Fibroblast of skin of back (primary cell): ENCODE measurements at regions not wholly inside any gene's neighbourhood (a gene's known extent, or its start where the extent isn't known, plus 50 kb on each side); places are given as distances from the start of the nearest gene placed in this dataset.
"Not testable (repeated sequence)": the region's sequence is repeated elsewhere in the genome, so short reads cannot be mapped to it uniquely, and the experiment has no call there.

Source experiments
- DNase-seq: peaks from one replicate; pipeline ENCODE4 v3.0.0-alpha.2; 2013

DNA sequence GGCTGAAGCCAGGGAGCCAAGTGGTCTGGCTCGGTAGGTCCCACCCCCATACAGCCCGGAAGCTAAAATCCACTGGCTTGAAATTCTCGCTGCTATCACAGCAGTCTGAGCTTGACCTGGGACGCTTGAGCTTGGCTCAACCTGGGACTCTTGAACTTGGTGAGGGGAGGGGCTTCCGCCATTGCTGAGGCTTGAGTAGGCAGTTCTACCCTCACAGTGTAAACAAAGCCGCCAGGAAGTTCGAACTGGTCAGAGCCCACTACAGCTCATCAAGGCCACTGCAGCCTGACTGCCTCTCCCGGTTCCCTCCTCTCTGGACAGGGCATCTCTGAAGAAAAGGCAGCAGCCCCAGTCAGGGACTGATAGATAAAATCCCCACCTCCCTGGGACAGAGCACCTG is 1337.7 kb downstream of the HACE1 start:
- no peak for DNase-seq

- no peak for DNase-seq
Observed at GRCh38 chr6:103516336-103516735, 1343.4 kb downstream of the HACE1 start.

DNA sequence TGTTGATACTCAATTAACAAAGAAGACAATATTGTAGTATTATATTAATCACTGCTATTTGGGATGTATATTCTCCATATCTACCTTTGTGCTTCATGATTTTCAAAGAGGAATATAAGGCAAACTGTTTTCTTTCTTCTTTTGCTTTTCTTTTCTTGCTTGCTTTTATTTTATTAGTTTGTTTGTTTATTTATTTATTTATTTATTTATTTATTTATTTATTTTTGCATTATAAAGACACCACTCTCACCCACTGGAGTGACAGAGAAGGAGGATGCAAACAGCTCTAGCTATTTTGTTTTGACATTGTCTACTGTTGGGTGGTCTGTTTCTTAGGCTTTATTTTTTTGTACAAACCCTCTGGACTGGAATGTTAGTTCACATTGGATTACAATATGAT is 1352.7 kb downstream of the HACE1 start:
- no peak for DNase-seq

- no peak for DNase-seq
Observed at GRCh38 chr6:103505155-103505518, 1354.6 kb downstream of the HACE1 start.

DNA sequence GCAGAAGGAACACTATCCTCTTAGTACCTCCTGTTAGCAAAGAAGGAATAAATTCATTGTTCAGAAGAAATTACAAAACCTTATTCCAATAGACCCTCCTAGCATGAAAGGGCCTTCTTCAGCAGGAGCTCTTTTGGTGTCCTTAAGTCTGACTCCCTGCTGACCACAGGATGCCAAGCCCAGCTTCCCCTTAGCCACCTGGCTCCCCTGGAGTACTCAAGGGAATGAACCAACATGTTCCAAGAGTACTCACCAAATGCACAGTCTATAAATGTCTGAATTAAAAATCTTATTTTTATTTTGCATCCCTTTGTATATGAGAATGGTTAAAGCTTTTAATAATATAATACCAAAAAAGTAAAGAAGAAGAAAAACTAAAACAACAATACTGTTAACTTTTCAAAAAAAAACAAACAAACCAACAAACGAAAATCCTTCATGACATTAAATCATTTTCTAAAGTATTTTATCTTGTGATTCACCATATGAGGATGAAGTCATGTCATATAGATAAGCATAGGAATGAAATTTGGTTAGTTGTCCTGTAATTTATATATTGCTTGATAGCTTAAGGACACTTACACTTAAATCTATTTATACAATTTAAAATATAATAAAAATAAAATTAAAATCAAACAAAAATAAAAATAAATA is 1355.1 kb downstream of the HACE1 start:
- DNase-seq = no peak

- not testable (repeated sequence) for DNase-seq
Observed at GRCh38 chr6:103496588-103496987, 1363.1 kb downstream of the HACE1 start.

DNA sequence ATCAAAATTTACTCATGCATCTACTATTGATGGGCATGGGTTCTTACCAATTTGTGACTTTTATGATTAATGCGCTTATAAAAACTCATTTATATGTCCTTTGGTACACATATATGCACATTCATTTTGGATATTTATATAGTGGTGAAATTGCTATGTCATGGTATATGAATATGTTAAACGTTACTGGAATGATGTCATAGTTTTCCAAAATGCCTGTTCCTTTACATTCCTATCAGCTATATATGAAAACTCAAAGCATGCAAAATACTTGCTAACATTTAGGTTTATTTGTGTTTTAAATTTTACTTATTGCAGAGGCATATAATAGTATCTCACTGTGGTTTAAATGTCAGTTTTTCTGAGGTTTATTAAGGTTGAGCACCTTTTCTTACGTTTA is 1403.1 kb downstream of the HACE1 start:
- no peak for DNase-seq

- no peak for DNase-seq
Observed at GRCh38 chr6:103455275-103455674, 1404.4 kb downstream of the HACE1 start.

DNA sequence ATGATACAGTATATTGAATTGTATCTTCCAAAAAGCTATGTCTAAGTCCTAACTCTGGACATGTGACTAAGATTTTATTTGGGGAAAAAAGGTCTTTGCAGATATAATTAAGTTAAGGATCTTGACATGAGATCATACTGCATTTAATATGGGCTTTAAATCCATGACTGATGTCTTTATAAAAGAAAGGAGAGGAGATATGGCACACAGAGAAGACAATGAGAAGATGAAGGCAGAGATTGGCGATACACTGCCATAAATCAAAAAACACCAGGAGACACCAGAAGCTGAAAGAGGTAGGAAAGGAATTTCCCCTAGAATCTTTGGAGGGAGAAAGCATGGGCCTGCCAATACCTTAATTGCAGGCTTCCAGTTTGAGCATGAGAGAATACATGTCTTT is 1450.2 kb downstream of the HACE1 start:
- DNase-seq = no peak

- DNase-seq = no peak
Observed at GRCh38 chr6:103405321-103405720, 1454.4 kb downstream of the HACE1 start.

DNA sequence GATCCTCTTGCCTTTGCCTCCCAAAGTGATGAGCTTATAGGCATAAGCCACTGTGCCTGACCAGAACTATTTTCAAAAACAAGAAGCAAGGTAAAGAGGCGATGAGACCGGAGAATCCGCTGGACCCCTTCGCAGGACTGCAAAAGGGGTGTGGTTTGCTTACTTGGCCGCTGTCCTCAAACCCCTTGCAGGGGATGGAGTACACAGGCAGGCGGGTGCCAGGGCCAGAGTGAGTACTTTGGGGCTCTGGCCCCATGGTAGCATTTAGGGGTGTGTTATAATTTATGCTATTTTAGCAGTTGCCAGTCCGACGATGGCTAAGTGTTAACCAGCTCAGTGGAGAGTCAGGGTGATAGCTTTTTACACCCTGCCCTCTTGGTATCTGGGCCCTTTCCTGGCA is 1454.9 kb downstream of the HACE1 start:
- no peak for DNase-seq

DNA sequence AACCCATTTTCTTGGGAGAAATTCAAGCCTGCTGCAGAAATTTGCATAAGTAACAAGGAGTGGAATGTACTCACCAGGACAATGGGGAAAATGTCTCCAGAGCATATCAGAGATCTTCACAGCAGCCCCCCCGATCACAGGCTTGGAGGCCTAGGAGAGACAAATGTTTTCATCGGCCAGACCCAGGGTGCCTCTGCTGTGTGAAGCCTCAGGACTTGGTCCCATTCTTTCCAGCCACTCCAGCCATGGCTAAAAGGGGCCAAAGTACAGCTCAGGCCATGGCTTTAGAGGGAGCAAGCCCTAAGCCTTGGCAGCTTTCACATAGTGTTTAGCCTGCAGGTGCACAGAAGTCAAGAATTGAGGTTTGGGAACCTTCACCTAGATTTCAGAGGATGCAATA is 1463.0 kb downstream of the HACE1 start:
- DNase-seq = no peak

DNA sequence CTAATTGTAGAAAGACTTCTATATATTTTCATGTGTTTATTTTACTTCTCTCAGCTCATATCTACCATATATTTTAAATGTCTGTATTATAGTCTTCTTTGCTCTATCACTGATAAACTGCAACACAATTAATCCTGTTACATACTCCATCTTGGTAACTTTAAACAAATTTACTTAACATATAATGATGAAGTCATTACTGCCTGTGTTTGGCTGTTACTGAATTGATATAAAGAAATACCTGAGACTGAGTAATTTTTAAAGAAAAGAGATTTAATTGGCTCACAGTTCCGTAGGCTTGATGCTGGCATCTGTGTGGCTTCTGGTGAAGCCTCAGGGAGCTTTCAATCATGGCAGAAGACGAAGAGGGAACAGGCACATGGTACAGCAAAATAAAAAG is 1480.4 kb downstream of the HACE1 start:
- DNase-seq = no peak

- no peak for DNase-seq
Observed at GRCh38 chr6:103367212-103367611, 1492.5 kb downstream of the HACE1 start.

- peak; percentile 1 for DNase-seq
Observed at GRCh38 chr6:103356531-103356930, 1503.2 kb downstream of the HACE1 start.

GRCh38 chr6:103344554-103345163 is 1515.1 kb downstream of the HACE1 start:
- DNase-seq = no peak

DNA sequence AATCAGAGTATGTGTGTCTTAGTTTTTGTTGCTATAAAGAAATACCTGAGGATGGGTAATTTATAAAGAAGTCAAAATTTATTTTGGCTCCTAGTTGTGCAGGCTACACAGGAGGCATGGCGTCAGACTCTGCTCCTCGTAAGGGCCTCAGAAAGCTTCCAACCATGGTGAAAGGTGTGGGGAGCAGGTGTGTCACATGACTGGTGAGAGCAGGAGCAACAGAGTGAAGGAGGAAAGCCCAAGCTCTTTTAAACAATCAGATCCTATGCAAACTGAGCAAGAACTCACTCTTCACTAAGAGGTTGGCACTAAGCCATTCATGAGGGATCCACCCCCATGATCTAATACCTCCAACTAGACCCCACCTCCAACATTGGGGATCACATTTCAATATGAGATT is 1524.3 kb downstream of the HACE1 start:
- DNase-seq = no peak

- no peak for DNase-seq
Observed at GRCh38 chr6:103326760-103327757, 1532.7 kb downstream of the HACE1 start.

- no peak for DNase-seq
Observed at GRCh38 chr6:103313432-103313831, 1546.3 kb downstream of the HACE1 start.

DNA sequence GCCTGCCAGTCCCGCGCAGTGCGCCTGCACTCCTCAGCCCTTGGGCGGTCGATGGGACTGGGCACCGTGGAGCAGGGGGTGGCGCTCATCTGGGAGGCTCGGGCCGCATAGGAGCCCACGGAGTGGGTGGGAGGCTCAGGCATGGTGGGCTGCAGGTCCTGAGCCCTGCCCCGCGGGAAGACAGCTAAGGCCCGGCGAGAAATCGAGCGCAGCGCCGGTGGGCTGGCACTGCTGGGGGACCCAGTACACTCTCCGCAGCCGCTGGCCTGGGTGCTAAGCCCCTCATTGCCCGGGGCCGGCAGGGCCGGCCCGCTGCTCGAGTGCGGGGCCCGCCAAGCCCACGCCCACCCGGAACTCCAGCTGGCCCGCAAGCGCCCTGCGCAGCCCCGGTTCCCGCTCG is 1565.3 kb downstream of the HACE1 start:
- not testable (repeated sequence) for DNase-seq

GRCh38 chr6:103284835-103285234 is 1574.9 kb downstream of the HACE1 start:
- DNase-seq = no peak

DNA sequence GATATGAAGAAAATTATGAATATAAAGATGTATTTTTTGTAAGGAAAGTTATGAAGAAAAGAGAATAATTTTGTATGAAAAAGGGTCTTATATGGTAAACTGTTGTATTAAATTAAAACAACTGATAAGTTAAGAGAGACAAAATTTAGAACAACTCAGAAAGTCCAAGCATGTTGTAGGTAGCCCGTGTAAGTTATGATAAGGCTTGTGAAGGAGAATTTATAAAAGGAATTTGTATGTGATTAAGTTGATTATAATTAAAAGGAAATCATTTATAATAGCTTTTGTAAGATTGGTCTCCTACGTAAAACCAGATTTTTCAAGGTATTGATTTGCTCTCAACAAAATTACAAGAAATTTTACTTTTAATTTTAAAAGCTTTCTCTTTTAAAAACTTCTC is 1579.3 kb downstream of the HACE1 start:
- DNase-seq = no peak

GRCh38 chr6:103277936-103278335 is 1581.8 kb downstream of the HACE1 start:
- DNase-seq = no peak

DNA sequence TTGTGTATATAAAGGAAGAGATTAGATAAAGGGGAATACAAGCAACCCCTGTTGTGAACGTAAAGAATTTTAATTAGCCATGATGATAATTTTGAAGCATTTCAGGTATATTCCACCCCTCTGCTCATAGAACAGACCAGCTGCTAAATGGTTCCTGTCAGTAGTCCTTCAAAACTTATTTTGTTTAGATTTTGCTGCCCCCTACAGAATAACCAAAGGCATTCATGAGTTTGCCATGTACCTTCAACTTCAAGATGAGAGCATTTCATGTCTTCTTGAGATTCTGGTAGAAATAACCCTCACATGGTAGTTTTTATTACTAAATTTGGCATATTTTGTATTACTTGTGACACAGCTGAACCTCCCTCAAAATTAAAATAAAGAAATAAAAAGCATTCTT is 1586.7 kb downstream of the HACE1 start:
- peak; percentile 12 for DNase-seq
